Activated CD4-positive, alpha-beta T cell treated with anti-CD3 and anti-CD28 coated beads, Interleukin-2, amount 50 U/mL, for 24 hours (primary cell): ENCODE measurements at regions not wholly inside any gene's neighbourhood (a gene's known extent, or its start where the extent isn't known, plus 50 kb on each side); places are given as distances from the start of the nearest gene placed in this dataset.
"Not testable (repeated sequence)": the region's sequence is repeated elsewhere in the genome, so short reads cannot be mapped to it uniquely, and the experiment has no call there.

Experiments
- DNase-seq, 2 donors: peaks; one replicate each; pipeline ENCODE4 v3.0.0-alpha.2; 2020; ENCODE audit warnings: low read depth in 1 of 2, low spot score in 1 of 2

- DNase-seq = no peak
These were observed 80.9 kb upstream of the IGFBP5 start for GRCh38 chr2:216776066-216776850.

- no peak for DNase-seq
These were observed 79.7 kb upstream of the IGFBP5 start for GRCh38 chr2:216775043-216775453.

- DNase-seq = no peak
These were observed 79.3 kb upstream of the IGFBP5 start for GRCh38 chr2:216774620-216775019.

GRCh38 chr2:216774180-216774579 is 78.8 kb upstream of the IGFBP5 start:
- DNase-seq = no peak

GRCh38 chr2:216773072-216773471 is 77.7 kb upstream of the IGFBP5 start:
- DNase-seq = no peak

- DNase-seq = no peak
These were observed 75.4 kb upstream of the IGFBP5 start for GRCh38 chr2:216770717-216771116.

GRCh38 chr2:216770050-216770449 is 74.7 kb upstream of the IGFBP5 start:
- DNase-seq = no peak

GRCh38 chr2:216769626-216770025 is 74.3 kb upstream of the IGFBP5 start:
- no peak for DNase-seq

- no peak for DNase-seq
These were observed 73.6 kb upstream of the IGFBP5 start for GRCh38 chr2:216768908-216769411.

GRCh38 chr2:216765761-216766262 is 70.5 kb upstream of the IGFBP5 start:
- DNase-seq = no peak

GRCh38 chr2:216763396-216763795 is 68.0 kb upstream of the IGFBP5 start:
- no peak for DNase-seq

GRCh38 chr2:216761809-216762208 is 66.5 kb upstream of the IGFBP5 start:
- DNase-seq = no peak

- no peak for DNase-seq
These were observed 65.8 kb upstream of the IGFBP5 start for GRCh38 chr2:216761133-216761532.

GRCh38 chr2:216758256-216759155 is 63.2 kb upstream of the IGFBP5 start:
- DNase-seq = no peak

GRCh38 chr2:216757532-216757931 is 62.2 kb upstream of the IGFBP5 start:
- DNase-seq = no peak

GRCh38 chr2:216756435-216756834 is 61.1 kb upstream of the IGFBP5 start:
- no peak for DNase-seq

GRCh38 chr2:216754812-216755211 is 59.5 kb upstream of the IGFBP5 start:
- no peak for DNase-seq

- no peak for DNase-seq
These were observed 59.0 kb upstream of the IGFBP5 start for GRCh38 chr2:216754336-216754735.

GRCh38 chr2:216752855-216753505 is 57.6 kb upstream of the IGFBP5 start:
- no peak for DNase-seq

GRCh38 chr2:216750750-216751149 is 55.4 kb upstream of the IGFBP5 start:
- not testable (repeated sequence) for DNase-seq

- DNase-seq = not testable (repeated sequence)
These were observed 50.9 kb upstream of the IGFBP5 start for GRCh38 chr2:216746268-216746667.
